Thyroid gland (tissue), 4 donors: ENCODE measurements at regions not wholly inside any gene's neighbourhood (a gene's known extent, or its start where the extent isn't known, plus 50 kb on each side); places are given as distances from the start of the nearest gene placed in this dataset.

Source experiments
- DNase-seq, 2 donors: peaks; one replicate each; pipeline ENCODE4 v3.0.0-alpha.2; 2019
- H3K27ac ChIP-seq, 3 donors: fragments of 200-600 bp; sonication (generic); 1 replicate in 2 of 3; 2 replicates in 1 of 3; pipeline ENCODE4 v1.5.1; 2016 to 2019; ENCODE audit warnings: mild to moderate bottlenecking in 1 of 3, moderate library complexity in 1 of 3
- H3K27me3 ChIP-seq: fragments of 200-600 bp; sonication (generic); one replicate; pipeline ENCODE4 v1.5.1; 2019
- H3K36me3 ChIP-seq, 2 donors: fragments of 200-600 bp; sonication (generic); one replicate each; pipeline ENCODE4 v1.5.1; 2016 to 2019
- H3K4me1 ChIP-seq, 2 donors: fragments of 200-600 bp; sonication (generic); one replicate each; pipeline ENCODE4 v1.5.1; 2017 to 2019
- H3K4me3 ChIP-seq, 3 donors: fragments of 200-600 bp; sonication (generic); replicated peaks in 1 of 3; 1 replicate in 2 of 3; 2 replicates in 1 of 3; pipeline ENCODE4 v1.5.1; 2016; ENCODE audit warnings: mild to moderate bottlenecking in 1 of 3
- H3K9me3 ChIP-seq: fragments of 200-600 bp; sonication (generic); one replicate; pipeline ENCODE4 v1.5.1; 2017
- CTCF ChIP-seq, 6 experiments: fragments of 200-600 bp in 3 of 6; fragments of 450-650 bp in 3 of 6; sonication (generic) in 3 of 6; IDR thresholded peaks; one replicate each; pipeline ENCODE4 v1.5.1; 2016 to 2019; ENCODE audit warnings: antibody characterized with exemption in 6 of 6, mild to moderate bottlenecking in 2 of 6, inconsistent platforms in 1 of 6, moderate library complexity in 1 of 6
- POLR2A ChIP-seq, 2 donors: fragments of 450-650 bp; IDR thresholded peaks; one replicate each; pipeline ENCODE4 v1.6.1; 2017; ENCODE audit warnings: antibody characterized with exemption in 2 of 2, mild to moderate bottlenecking in 2 of 2, moderate library complexity in 1 of 2
- whole genome bisulfite sequencing, 2 donors: methylation state at CpG; one replicate each; pipeline ENCODE4 v1.1.5; 2017; 5-methylcytosine and 5-hydroxymethylcytosine counted together
- intact Hi-C: fragments of 100-400 bp; cut with DNase I; formaldehyde crosslinking; loops from one replicate; pipeline ENCODE4 v1.15.1; 2023

- Histone ChIP-seq H3K4me1 (no peaks in the 10 kb centered on the region), H3K36me3 (no peaks in the 10 kb centered on the region), H3K27me3 (no peaks in the 10 kb centered on the region), H3K27ac (no peak overlapping the region), H3K9me3 (no peaks in the 10 kb centered on the region), H3K4me3 (no peak overlapping the region)
- DNase-seq = no peak
- WGBS, 2 donors = 89 to 92% methylated on average over 3 of the region's 3 CpGs
- TF ChIP-seq POLR2A (IDR thresholded peaks at IDR 0.05) (no peak), CTCF (IDR thresholded peaks at IDR 0.05) (no peak)
- intact Hi-C loops = no loop called here
Observed at GRCh38 chr5:12777342-12777741, 873.1 kb upstream of the CTNND2 start.

- DNase-seq = no peak
- H3K4me3 ChIP-seq = no peak overlapping the region
- intact Hi-C loops = no loop called here
- H3K27me3 ChIP-seq = no peaks in the 10 kb centered on the region
- H3K9me3 ChIP-seq = no peaks in the 10 kb centered on the region
- H3K27ac ChIP-seq = no peak overlapping the region
- TF ChIP-seq CTCF (IDR thresholded peaks at IDR 0.05) = no peak
- H3K36me3 ChIP-seq = no peaks in the 10 kb centered on the region
- 92% methylated on average over 4 of the region's 4 CpGs for WGBS, 2 donors
- no peaks in the 10 kb centered on the region for H3K4me1 ChIP-seq
Observed at GRCh38 chr5:12772276-12772675, 868.0 kb upstream of the CTNND2 start.

GRCh38 chr5:12759377-12759776, 855.1 kb upstream of the CTNND2 start:
- TF ChIP-seq POLR2A (IDR thresholded peaks at IDR 0.05) = no peak
- no peak for TF ChIP-seq CTCF (IDR thresholded peaks at IDR 0.05)
- H3K27ac ChIP-seq = no peak overlapping the region
- DNase-seq = no peak
- H3K4me1 ChIP-seq = no peaks in the 10 kb centered on the region
- intact Hi-C loops = no loop called here
- no peaks in the 10 kb centered on the region for H3K36me3 ChIP-seq
- H3K27me3 ChIP-seq = no peaks in the 10 kb centered on the region
- no peak overlapping the region for H3K4me3 ChIP-seq
- WGBS, 2 donors = 91 to 94% methylated on average over 2 of the region's 2 CpGs
- no peaks in the 10 kb centered on the region for H3K9me3 ChIP-seq

GRCh38 chr5:12757035-12757434, 852.8 kb upstream of the CTNND2 start:
- TF ChIP-seq CTCF (IDR thresholded peaks at IDR 0.05) (no peak), POLR2A (IDR thresholded peaks at IDR 0.05) (no peak)
- Histone ChIP-seq H3K4me1 (no peaks in the 10 kb centered on the region), H3K27ac (no peak overlapping the region), H3K27me3 (no peaks in the 10 kb centered on the region), H3K9me3 (no peaks in the 10 kb centered on the region), H3K36me3 (no peaks in the 10 kb centered on the region), H3K4me3 (no peak overlapping the region)
- no peak for DNase-seq
- intact Hi-C loops = no loop called here

- no peak overlapping the region for H3K4me3 ChIP-seq
- no peaks in the 10 kb centered on the region for H3K27me3 ChIP-seq
- DNase-seq = no peak
- H3K36me3 ChIP-seq = no peaks in the 10 kb centered on the region
- H3K4me1 ChIP-seq = no peaks in the 10 kb centered on the region
- TF ChIP-seq POLR2A (IDR thresholded peaks at IDR 0.05) = no peak
- no peak for TF ChIP-seq CTCF (IDR thresholded peaks at IDR 0.05)
- H3K9me3 ChIP-seq = no peaks in the 10 kb centered on the region
- intact Hi-C loops = no loop called here
- no peak overlapping the region for H3K27ac ChIP-seq
- WGBS, 2 donors = 85% methylated on average over 1 of the region's 1 CpG
Observed at GRCh38 chr5:12745537-12745936, 841.3 kb upstream of the CTNND2 start.
